NCI-H2227 (cell line): ENCODE measurements at regions not wholly inside any gene's neighbourhood (a gene's known extent, or its start where the extent isn't known, plus 50 kb on each side); places are given as distances from the start of the nearest gene placed in this dataset.
"Not testable (repeated sequence)": the region's sequence is repeated elsewhere in the genome, so short reads cannot be mapped to it uniquely, and the experiment has no call there.

ENCODE experiments used
- DNase-seq: peaks from one replicate; lab custom pipeline; 2025; ENCODE audit not compliant: unreplicated experiment; lab: John Stamatoyannopoulos, UW

GRCh38 chr3:177906126-177906511 lies 630.1 kb upstream of the KCNMB2 start:
- peak; percentile 41 for DNase-seq

- no peak for DNase-seq
These were observed 629.5 kb upstream of the KCNMB2 start for GRCh38 chr3:177906578-177907229.

- DNase-seq, result not testable (repeated sequence)
These were observed 626.7 kb upstream of the KCNMB2 start for GRCh38 chr3:177909530-177909929.

- DNase-seq, result no peak
These were observed 622.0 kb upstream of the KCNMB2 start for GRCh38 chr3:177914224-177914623.

GRCh38 chr3:177916461-177916860 lies 619.8 kb upstream of the KCNMB2 start:
- no peak for DNase-seq

GRCh38 chr3:177917234-177917861 lies 618.9 kb upstream of the KCNMB2 start:
- no peak for DNase-seq

- DNase-seq, result no peak
These were observed 615.1 kb upstream of the KCNMB2 start for GRCh38 chr3:177921153-177921552.

GRCh38 chr3:177924261-177924660 lies 612.0 kb upstream of the KCNMB2 start:
- DNase-seq, result no peak

- DNase-seq, result no peak
These were observed 607.9 kb upstream of the KCNMB2 start for GRCh38 chr3:177928172-177928873.

- no peak for DNase-seq
These were observed 606.9 kb upstream of the KCNMB2 start for GRCh38 chr3:177929310-177929709.

GRCh38 chr3:177930771-177931170 lies 605.5 kb upstream of the KCNMB2 start:
- no peak for DNase-seq

- DNase-seq, result no peak
These were observed 604.9 kb upstream of the KCNMB2 start for GRCh38 chr3:177931346-177931745.

GRCh38 chr3:177932346-177932745 lies 603.9 kb upstream of the KCNMB2 start:
- DNase-seq, result no peak

GRCh38 chr3:177932750-177933660 lies 603.2 kb upstream of the KCNMB2 start:
- no peak for DNase-seq

GRCh38 chr3:177934001-177934891 lies 602.0 kb upstream of the KCNMB2 start:
- peak; percentile 34 for DNase-seq

- DNase-seq, result no peak
These were observed 601.2 kb upstream of the KCNMB2 start for GRCh38 chr3:177935047-177935446.

- DNase-seq, result no peak
These were observed 599.5 kb upstream of the KCNMB2 start for GRCh38 chr3:177936721-177937120.

GRCh38 chr3:177942911-177943310 lies 593.3 kb upstream of the KCNMB2 start:
- no peak for DNase-seq

- no peak for DNase-seq
These were observed 592.0 kb upstream of the KCNMB2 start for GRCh38 chr3:177944228-177944661.

GRCh38 chr3:177946048-177946447 lies 590.2 kb upstream of the KCNMB2 start:
- no peak for DNase-seq
